ENCODE measurements at regions not wholly inside any gene's neighbourhood (a gene's known extent, or its start where the extent isn't known, plus 50 kb on each side); places are given as distances from the start of the nearest gene placed in this dataset.

DNA sequence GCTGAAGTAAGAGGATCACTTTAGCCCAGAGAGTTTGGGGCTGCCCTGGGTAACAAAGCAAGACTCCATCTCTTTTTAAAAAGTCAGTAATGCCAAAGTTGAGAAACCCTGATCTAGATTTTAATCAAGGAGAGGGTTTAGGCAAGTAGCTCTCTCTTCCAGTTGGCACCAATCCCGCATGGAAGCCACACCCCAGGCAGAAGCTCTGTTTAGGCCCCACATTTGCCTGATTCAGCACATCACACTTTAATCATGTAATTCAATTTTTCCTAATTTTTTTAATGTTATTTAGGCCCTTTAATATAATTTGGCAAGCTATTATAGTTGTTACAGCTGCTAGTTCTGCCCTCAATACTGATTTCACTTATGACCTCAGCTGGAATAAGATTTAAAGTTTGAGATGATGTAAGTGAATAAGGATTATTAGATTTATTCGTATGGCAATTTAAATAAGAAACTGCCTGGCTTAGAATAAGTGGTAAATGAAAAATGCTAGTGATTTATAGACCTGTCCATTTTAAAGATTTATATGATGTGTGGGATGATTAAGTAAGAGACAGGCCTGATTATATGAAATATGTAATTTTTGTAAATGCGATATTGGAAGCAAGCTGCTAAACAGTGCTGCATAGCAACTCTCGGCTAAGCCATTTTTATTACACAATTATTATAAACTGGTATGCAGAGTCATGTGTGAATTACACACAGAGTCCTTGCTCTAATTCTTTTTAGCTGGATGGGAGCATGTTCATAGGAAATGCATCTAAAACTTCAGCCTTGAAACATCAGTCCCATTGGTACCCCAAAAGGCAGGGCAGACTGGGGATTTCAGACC lies 80.2 kb upstream of the NFE2L3 start:
- DNase-seq = no peak
- Mint-ChIP-seq H3K36me3 (ENCODE audit: unreplicated experiment) (no peaks in the 10 kb centered on the region), H3K27ac (ENCODE audit: unreplicated experiment) (no peak overlapping the region), H3K4me1 (ENCODE audit: low read depth, unreplicated experiment) (no peaks in the 10 kb centered on the region), H3K4me3 (ENCODE audit: unreplicated experiment) (no peak overlapping the region), H3K27me3 (ENCODE audit: unreplicated experiment) (no peaks in the 10 kb centered on the region), H3K9me3 (ENCODE audit: unreplicated experiment) (no peaks in the 10 kb centered on the region)
- TF ChIP-seq, protein P1, sequence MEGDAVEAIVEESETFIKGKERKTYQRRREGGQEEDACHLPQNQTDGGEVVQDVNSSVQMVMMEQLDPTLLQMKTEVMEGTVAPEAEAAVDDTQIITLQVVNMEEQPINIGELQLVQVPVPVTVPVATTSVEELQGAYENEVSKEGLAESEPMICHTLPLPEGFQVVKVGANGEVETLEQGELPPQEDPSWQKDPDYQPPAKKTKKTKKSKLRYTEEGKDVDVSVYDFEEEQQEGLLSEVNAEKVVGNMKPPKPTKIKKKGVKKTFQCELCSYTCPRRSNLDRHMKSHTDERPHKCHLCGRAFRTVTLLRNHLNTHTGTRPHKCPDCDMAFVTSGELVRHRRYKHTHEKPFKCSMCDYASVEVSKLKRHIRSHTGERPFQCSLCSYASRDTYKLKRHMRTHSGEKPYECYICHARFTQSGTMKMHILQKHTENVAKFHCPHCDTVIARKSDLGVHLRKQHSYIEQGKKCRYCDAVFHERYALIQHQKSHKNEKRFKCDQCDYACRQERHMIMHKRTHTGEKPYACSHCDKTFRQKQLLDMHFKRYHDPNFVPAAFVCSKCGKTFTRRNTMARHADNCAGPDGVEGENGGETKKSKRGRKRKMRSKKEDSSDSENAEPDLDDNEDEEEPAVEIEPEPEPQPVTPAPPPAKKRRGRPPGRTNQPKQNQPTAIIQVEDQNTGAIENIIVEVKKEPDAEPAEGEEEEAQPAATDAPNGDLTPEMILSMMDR (IDR thresholded peaks at IDR 0.05; ENCODE audit: partially characterized antibody, unreplicated experiment) = no peak

DNA sequence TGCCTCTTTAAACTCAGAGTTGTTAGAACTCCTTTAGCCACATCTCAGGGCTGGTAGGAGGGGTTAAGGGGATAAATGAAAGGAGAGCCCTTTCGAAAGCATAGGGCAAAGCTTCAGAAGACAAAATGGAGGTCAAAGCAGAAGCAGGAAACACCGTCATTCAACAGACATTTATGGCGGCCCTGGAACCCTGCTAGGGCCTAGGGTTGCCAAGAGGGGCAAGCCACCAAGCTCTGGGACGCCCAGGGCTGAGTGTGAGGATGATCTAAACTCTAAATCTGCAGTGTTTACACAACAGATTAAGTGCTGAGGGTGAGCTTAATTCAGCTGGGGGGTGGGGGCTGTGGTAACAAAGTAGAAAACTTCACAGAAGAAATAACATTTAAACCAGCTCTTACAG lies 79.0 kb upstream of the NFE2L3 start:
- Mint-ChIP-seq H3K9me3 (ENCODE audit: unreplicated experiment) (no peaks in the 10 kb centered on the region), H3K4me1 (ENCODE audit: low read depth, unreplicated experiment) (no peaks in the 10 kb centered on the region), H3K36me3 (ENCODE audit: unreplicated experiment) (no peaks in the 10 kb centered on the region), H3K4me3 (ENCODE audit: unreplicated experiment) (no peak overlapping the region), H3K27ac (ENCODE audit: unreplicated experiment) (no peak overlapping the region), H3K27me3 (ENCODE audit: unreplicated experiment) (no peaks in the 10 kb centered on the region)
- DNase-seq = no peak
- TF ChIP-seq, protein P1 (IDR thresholded peaks at IDR 0.05; ENCODE audit: partially characterized antibody, unreplicated experiment) = no peak

DNA sequence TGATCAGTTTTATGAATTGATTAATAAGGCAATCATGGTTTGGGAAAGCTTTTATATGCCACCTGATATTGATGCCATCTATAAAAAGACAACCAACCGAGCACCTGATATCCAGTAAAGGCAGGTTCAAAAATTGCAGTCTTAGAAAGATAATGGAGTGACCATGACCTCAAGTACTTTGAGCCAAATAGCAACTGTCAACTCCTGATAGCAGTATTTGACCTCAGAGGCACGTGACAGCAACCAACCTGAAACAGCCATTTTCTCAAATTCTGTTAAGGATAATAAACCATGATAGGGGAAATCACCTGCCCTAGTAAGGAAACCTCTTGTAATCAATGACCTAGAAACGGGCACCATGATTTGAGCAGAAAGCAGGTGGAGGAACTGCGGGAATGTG lies 77.1 kb upstream of the NFE2L3 start:
- no peak for DNase-seq
- H3K4me3 Mint-ChIP-seq (ENCODE audit: unreplicated experiment) = no peak overlapping the region
- no peak overlapping the region for H3K27ac Mint-ChIP-seq (ENCODE audit: unreplicated experiment)
- H3K27me3 Mint-ChIP-seq (ENCODE audit: unreplicated experiment) = peaks cover 4% of the 10 kb centered on the region
- peaks cover 10% of the 10 kb centered on the region for H3K4me1 Mint-ChIP-seq (ENCODE audit: low read depth, unreplicated experiment)
- H3K9me3 Mint-ChIP-seq (ENCODE audit: unreplicated experiment) = peaks cover 7% of the 10 kb centered on the region
- no peaks in the 10 kb centered on the region for H3K36me3 Mint-ChIP-seq (ENCODE audit: unreplicated experiment)
- TF ChIP-seq, protein P1 (IDR thresholded peaks at IDR 0.05; ENCODE audit: partially characterized antibody, unreplicated experiment) = no peak

DNA sequence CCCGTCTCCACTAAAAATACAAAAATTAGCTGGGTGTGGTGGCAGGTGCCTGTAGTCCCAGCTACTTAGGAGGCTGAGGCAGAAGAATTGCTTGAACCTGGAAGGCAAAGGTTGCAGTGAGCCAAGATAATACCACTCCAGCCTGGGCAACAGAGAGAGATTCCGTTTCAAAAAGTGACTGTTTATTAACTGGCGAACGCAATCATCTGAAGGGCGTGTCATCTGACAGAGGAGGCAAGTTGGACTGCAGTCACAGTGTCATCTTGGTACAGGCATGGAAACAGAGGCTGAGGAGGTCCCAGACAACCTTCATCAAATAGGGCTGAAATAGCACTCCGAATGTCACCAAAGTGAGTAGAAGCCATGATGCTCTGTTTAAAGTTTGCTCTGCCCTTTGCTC lies 75.3 kb upstream of the NFE2L3 start:
- TF ChIP-seq, protein P1 (IDR thresholded peaks at IDR 0.05; ENCODE audit: partially characterized antibody, unreplicated experiment) = no peak
- H3K4me1 Mint-ChIP-seq (ENCODE audit: low read depth, unreplicated experiment) = peaks cover 19% of the 10 kb centered on the region
- no peak overlapping the region for H3K27ac Mint-ChIP-seq (ENCODE audit: unreplicated experiment)
- DNase-seq = no peak
- peaks cover 7% of the 10 kb centered on the region for H3K9me3 Mint-ChIP-seq (ENCODE audit: unreplicated experiment)
- no peak overlapping the region for H3K4me3 Mint-ChIP-seq (ENCODE audit: unreplicated experiment)
- H3K36me3 Mint-ChIP-seq (ENCODE audit: unreplicated experiment) = no peaks in the 10 kb centered on the region
- H3K27me3 Mint-ChIP-seq (ENCODE audit: unreplicated experiment) = peaks cover 4% of the 10 kb centered on the region

Data from glutamatergic neuron (in vitro differentiated cells).